ENCODE measurements at regions not wholly inside any gene's neighbourhood (a gene's known extent, or its start where the extent isn't known, plus 50 kb on each side); places are given as distances from the start of the nearest gene placed in this dataset.

DNA sequence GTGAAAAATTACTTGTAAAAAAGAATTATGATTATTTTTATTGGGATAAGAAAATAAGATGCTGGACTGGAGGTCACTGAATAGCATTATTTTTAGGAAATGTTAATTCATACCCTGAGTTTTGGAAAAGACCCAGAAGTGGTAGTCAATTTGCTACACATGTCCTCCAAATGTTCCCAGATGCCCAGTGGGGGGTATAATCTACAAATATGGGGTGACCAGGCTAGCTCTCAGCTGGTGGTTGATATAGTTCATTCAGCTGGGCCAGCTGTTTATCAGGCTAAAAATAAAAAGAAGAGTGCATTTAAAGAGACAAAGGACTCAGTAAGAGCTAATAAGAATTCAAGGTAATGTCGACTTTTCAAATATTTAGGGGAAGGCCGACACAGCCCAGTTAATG lies 402.0 kb upstream of the GOLIM4 start:
- no peak for DNase-seq

DNA sequence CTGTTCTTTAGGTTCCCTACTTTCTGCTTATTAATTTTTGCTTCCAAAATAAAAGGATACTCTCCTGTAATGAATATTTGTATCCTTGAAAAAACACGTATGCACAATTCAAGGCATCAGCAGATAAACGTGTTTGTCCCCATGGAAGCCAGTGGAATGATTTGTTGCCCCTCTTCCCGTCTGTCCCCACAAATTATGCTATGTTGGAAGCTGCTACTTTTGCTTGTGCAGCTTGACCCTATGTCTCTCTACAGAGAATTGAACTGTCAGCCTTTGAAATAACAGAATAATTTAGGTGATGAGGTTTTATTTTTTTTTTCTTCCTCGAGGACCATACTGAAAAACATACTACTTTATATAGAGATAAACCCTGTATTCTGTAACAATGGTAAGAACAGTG lies 401.5 kb upstream of the GOLIM4 start:
- DNase-seq, result no peak

DNA sequence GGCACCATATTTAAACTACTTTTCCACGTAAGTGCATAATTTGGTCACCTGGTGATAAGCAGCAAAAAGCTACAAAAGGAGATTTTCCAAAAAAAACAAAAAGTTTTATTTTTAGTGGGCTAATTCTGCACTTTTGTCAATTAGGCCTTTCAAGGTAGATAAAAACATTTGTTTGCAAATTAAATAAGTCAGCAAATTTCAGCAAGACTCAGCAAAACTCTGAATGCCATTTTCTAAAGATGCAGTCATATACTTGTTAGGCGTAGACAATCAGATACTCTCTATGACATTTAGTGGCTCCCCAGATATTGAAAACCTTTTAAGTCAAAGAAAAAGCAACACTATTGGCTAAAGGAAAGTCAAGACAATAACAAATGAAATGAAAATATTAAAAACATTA lies 400.2 kb upstream of the GOLIM4 start:
- DNase-seq, result no peak

DNA sequence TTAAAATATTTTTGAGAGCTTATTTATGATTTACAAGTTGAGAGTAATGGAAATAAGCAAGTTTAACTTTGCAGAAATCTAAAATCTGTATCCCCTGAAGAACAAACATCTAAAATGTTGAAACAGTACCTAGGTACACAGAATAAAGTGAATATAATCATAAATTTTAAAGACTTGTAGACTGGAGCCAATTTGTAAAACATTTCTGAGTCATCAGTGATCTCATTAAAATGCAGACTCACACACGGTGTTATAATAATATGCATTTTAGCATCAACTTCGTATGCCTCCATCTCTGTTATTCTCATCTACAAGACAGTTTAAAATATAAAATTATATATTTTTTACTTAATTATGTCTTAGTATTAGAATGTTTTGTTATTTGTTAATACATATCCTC lies 399.5 kb upstream of the GOLIM4 start:
- DNase-seq, result no peak

DNA sequence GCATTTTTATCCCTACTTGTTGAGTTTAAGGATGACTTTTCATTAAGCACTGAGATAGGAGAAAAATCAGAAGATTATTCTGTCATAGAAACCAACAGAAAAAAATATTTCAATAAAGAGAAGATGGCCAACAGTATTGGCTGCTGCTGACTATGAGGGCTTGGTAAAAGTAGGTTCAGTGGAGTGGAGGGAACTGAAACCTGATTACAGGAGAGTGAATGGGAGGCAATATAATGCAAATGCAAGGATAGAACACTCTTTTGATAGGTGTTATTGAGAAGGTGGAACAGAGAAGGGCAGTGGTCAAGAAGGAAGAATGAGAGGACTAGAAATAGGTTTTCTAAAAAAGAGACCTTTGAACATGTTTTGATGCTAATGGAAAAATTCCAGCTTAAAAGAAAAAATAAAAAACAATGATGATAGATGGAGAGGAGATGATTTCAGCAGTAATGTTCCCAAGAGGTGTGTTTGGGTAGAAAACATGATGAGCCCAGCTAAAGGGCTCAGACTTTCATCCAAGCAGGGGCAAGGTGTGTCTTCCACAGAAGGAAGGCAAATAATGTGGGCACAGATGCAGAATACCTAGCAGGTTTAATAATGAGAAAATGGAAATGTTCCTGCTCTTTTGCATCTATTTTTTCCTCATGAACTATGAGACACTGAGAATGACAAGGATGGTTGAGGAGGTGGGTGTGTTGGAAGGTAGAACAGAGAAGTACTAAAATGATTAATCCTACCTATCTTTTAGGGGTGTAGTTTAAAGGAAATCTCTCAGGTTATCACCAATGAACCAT lies 397.9 kb upstream of the GOLIM4 start:
- no peak for DNase-seq

DNA sequence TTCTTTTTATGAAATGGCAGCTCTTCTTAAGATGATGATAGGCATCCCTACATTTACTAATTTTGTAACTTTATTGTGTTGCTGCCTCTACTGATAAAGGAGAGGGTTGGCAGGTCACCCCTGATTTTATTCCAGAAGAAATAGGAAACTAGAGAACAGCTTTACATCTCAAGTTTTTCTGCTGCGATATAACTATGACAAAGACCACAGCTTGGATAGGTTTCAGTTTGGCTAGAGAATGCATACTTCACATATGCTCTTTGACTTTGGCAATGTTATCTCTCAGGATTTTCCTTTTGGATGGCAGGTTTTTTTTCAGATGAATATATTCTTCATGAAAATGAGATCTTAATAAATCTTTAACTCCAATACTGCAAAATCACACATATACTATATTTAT lies 395.3 kb upstream of the GOLIM4 start:
- DNase-seq, result no peak

DNA sequence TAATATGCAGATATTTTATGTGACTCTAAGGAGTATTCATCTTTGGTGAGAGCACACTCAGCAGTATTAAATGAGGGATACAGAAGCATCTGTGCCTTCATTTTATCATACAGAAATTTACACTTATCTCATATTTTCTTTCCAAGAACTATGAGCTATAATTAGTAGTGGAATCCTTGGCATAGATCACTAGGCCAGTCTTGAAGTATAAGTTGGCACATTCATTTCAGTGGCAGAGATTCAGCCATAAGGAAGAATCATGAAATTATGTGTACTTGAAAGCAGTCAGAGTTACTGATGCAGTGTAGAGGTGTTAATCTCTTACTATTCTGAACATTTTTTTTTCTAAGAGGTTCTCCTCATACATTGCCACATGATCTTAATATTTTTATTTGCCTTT lies 393.6 kb upstream of the GOLIM4 start:
- no peak for DNase-seq

DNA sequence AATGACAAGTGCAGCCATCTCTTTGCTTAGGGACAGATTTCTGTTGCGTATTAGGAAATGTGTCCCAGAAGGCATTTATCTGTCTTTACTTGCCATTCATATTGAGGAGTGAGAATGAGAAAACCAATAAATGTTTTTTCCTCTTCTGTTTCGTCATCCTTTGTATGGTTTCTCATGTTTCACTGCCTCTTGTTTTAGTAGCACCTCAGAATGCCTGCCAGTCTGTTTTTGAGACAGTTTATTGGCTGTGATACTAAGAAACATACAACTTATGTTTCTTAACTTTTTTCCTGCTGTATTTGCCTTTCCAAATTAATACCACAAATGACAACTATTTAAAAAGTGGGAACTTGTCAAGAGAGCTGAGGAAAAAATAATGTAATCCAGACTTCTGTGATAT lies 390.2 kb upstream of the GOLIM4 start:
- no peak for DNase-seq

DNA sequence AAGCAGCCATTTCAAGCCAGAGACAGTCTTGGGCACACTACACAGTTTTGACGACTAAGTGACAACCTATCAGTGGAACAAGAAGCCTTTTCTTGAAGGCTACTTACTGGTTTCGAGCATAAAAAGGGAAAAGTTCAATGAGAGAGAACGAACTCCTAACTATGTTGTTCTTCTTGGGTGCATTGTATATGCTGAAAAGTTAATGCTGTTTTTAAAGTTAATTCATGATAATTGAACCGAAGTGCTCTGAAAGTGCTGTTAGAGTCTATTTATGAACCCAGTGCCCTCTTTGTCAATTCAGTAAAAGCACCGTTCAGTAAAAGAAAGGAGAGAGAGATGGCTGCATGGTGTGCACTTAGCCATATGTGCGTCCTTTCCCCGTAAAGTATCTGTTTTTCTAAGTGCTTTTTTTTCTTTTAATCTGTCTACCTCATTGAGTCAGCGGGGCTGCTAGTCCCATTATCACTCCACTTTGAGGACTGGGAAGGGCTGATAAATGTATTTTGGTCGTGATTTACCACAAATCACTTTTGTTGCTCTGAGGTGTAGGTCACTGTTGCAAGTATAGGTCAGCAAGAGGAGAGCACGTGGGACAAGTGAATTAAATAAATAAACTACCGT lies 380.7 kb upstream of the GOLIM4 start:
- no peak for DNase-seq

DNA sequence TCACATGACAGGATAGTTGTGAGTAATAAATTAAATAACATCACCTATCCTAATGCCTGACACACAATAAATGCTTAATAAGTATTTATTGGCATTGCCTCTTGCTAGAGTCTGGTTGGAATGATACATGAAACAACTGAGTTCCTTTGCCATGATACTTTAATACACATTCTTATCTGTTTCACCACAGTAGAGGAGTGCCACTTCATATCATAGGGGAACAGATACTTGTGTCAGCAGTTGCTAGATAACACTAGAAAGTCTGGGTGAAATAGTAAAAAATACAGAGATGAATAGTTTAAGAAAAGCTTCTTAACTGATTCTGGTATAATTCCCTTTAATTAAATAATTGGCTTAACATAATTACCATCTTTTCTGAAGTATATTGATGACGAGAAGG lies 380.0 kb upstream of the GOLIM4 start:
- DNase-seq, result no peak

DNA sequence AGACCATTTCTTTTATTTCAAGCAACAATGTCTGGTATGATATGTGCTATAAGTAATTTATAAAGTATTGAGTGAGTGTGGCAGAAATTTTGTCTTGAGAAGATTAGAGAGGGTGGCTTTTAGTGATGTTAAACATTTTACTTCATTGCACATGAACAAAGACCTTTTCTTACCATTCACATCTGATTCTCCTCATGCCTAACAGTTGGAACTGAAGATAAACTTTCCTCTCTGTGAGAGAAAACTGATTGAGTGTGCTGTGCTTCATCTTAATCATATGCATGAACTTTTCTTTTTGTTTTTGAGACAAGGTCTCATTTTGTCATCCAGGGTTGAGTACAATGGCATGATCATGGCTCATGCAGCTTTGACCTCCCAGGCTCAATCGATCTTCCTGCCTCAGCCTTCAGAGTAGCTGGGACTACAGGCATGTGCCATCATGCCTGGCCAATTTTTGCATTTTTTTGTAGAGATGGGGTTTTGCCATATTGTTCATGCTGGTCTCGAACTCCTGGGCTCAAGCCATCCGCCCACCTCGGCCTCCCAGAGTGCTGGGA lies 377.7 kb upstream of the GOLIM4 start:
- DNase-seq, result no peak

DNA sequence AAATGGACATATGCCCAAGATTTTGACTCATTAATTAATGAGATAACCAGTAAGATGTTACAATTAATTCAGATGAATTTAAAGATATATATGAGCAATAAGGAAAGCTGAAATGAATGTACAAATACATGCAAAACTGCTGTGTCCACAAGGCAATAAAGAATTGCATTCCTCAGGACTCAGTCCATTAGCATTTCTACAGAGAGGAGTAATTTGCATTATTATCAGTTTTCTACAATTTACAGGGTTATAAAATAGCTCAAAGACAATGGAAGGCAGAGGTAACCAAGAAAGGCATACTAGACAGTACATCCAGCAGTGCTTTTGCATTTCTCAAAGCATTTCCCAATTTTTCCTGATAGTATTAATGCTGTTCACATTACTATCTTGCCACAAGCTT lies 377.1 kb upstream of the GOLIM4 start:
- no peak for DNase-seq

DNA sequence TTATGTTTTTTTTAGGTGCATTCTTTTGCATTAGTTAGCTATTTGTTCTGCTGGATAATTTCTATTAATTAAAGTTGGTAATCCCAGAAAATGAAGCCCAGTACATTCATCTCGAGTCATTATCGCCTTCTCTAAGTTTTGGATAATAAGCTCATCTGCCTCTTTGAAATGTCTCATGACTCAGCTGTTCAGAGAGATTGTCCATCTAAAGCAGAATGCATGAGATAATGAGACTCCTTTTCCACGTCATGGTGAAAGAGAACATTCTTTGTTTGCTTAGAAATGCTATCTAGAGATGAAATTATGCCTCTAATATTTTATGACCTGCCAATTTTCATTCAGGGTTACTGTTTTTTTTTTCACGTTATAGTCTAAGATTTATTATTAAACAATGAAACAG lies 374.7 kb upstream of the GOLIM4 start:
- DNase-seq, result no peak

DNA sequence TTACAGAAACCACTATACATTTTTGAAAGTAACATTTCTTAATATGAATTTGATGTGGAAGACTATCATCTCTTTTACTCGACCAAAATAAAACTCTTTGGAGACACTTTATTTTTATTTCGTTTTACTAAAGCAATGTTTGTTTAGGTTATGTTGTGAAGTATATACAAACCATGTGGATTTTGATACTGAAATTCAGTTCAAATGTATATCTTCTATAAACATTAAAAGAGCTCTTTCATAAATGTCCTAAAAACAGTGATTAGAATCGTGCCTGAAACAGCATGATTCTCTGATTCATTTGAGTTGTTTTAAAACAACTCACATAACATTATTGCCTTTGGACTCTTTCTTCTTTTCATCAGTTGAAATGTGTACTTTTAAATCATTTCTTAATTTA lies 373.7 kb upstream of the GOLIM4 start:
- no peak for DNase-seq

DNA sequence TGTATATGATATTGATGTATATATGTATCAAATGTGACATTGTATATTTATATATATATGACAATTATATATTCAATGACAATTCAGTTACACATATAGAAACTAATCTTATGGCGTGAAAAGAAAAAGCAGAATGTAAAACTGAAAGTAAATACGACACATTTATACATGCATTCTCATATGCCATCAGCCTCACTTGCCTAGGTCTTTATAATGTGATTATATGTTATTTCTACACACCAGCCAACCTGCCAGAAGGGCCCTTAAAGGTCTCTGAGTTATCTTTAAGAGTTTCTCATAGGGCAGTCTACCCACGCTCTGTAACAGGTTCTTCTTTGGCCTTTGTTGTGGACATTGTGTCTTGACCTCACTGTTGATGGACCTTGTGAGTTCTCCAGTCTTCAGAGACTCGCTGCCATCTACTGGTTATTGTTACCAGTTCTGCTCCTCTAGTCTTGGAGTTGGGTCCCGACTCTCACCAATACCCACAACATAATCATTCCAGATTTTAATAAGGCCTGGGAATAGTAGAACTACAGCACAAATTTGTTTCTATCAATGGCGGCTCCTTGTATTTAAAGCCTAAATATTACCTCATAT lies 371.5 kb upstream of the GOLIM4 start:
- no peak for DNase-seq

DNA sequence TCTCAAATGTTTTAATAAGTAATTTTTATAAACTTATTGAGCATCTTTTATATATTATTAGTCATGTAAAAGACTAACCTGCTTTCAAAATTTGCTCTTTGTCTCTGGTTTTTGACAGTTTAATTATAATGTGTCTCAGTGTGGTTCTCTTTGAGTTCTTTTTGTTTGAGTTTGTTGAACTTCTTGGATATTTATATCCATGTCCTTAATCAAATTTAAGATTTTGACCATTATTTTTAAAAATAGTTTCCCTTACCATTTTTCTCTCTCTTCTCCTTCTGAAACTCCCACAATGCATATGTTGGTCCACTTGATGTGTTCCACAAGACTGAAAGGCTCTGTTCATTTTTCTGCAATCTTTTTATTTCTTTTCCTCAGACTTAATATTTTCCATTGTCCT lies 366.1 kb upstream of the GOLIM4 start:
- no peak for DNase-seq

DNA sequence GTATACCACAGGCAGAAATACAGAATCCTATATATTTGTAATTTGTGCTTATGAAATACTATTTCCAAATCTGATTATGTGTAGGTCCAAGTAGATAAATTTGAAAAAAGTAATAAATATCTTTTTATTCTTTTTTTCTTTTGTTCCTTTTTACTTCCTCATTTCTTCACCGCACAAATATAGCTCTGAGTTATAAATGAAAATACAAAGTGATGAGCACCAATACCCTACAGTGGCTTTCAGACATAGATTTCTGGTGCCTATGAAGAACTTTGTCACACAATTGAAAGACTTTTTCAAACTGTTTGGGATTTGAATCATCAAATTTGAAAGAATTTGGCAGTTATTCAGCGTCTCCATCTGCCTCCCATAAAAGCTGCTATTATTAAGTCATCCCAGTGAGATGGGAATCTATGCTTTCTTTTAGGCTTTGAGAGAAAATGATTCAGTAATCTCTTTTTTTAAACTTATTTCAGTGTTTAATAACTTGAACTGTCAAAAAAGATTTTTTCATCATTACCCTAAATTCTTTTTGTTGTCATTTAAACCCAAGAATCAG lies 363.6 kb upstream of the GOLIM4 start:
- DNase-seq, result no peak

DNA sequence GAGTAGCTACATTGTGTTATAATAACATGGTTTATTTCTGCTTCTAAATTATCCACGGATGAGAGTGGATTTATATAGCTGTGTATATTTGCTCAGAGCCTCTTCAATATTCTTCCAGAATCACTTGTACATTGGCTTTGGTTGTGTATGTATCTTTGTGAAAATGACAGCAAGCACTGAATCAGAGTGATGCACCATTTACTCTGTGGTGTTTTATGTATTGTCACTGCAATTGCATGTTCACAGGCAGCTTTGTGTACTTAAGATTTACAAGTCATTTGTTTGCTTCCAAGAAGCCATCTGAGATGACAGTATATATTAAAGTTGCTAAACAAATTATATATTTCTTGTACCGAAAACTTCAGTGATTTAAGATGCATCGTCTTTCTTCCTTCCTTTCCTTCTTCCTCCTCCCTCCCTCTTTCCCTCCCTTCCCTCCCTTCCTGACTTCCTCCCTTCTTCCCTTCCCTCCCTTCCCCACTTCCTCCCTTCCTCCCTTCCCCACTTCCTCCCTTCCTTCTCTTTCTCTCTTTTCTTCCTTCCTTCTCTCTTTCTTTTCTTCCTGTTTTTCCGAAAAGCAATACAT lies 362.3 kb upstream of the GOLIM4 start:
- no peak for DNase-seq

DNA sequence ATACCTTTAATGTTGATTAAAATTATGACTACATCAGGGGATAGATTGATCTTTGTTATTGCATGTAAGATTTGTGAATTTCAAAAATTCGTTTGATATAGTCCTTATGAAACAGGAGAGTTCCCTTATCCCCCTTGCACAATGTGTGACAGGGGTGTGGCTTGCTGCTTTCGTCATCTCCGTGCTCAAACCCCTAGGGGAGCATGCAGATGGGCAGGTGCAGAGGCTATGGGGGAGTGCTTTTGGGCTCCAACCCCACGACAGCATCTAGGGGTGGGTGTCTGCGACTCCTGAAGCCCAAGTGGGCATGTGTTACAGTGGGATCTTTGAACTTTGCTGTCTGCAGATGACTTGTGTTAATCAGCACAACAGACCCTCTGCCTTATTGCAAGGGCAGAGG lies 360.1 kb upstream of the GOLIM4 start:
- no peak for DNase-seq

DNA sequence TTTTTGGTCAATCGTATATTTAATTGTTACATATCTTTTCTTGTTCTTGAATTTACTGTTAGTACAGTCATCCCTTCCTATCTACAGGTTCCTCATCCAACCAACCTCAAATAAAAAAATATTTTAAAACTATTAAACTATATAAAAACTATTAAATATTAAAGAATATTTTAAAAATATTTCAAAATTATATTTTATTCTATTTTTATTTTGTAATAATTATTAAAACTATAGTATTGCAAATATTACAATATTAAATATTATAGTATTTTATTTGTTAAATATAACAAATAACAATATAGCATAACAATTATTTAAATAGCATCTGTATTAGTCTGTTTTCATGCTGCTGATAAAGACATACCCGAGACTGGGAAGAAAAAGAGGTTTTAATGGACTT lies 357.9 kb upstream of the GOLIM4 start:
- no peak for DNase-seq

DNA sequence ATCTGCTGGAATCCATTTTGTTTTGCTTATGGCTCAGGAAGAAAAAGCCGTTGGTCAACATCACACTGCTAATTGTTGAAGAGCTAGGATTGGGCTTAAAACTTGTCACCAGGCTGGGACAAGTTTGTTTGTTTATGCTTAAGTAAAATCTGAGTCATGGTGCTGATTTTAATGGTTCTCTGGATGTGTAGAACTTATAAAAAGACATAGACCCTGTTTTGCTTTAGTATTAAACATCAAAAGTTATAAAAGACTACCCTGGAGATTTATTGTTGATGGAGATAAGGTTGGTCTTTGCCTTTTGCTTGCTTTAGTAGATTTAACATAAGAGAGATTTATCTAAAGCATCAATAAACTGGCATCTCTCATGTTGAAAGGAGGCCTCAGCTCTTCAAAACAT lies 348.2 kb upstream of the GOLIM4 start:
- DNase-seq, result no peak

DNA sequence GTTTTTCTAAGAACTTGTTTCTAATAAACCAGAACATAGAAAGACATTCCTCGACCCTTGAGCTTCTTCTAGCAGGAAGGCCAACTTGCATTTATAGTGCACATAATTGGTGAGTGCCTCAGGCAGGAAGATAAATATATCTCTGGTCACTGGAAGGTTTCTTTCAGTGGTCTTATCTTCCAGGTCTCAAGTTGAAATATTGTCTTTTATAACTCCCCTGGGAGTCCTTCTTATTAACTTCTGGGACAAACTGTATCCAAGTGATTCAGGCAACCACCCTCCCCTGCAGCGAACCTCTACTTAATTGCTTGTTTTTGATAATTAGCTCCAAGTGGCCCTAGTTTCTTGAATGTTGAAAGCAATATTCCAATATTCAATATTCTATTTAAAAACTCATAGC lies 346.8 kb upstream of the GOLIM4 start:
- DNase-seq, result no peak

DNA sequence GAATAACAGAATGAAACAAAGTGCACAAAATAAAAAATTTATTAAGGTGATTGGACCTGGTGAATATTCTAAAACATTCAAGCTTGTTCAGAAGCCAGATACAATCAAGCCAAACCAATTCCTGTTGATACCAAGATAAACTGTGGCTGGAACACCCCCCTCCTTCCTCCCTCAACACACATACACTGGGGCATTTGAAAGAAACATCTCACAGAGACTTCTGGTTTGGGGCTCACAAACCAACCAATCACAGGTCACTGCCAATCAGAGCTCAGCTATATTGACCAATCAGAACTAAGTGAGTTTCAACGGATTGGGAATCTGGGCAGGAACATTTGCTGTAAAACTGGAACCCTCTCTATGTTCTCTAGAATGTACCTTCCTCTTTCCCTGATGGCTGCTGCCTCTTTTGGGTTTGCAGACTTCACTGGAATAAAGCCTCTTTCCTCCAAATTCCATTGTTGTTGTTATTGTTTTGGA lies 340.6 kb upstream of the GOLIM4 start:
- no peak for DNase-seq
